GM12891 (cell line): ENCODE measurements at regions not wholly inside any gene's neighbourhood (a gene's known extent, or its start where the extent isn't known, plus 50 kb on each side); places are given as distances from the start of the nearest gene placed in this dataset.

Source experiments
- DNase-seq: peaks from one replicate; pipeline ENCODE4 v3.0.0; 2011; ENCODE audit warnings: low spot score; ENCODE audit not compliant: insufficient read length
- FAIRE-seq: peaks from 2 replicates; lab custom pipeline; 2011; peaks lifted over from hg19 to GRCh38; lab: Jason Lieb, UNC
- PAX5 ChIP-seq: IDR thresholded peaks from 2 replicates; pipeline ENCODE4 v1.6.1; 2011; ENCODE audit warnings: low read length, moderate library complexity, mild to moderate bottlenecking; ENCODE audit not compliant: insufficient read depth, severe bottlenecking
- POLR2A ChIP-seq: IDR thresholded peaks from 2 replicates; pipeline ENCODE4 v1.6.1; 2011; ENCODE audit warnings: low read depth, low read length, control low read depth
- POLR2AphosphoS5 ChIP-seq: IDR thresholded peaks from 2 replicates; pipeline ENCODE4 v1.6.1; 2011; ENCODE audit warnings: low read depth, low read length, control low read depth
- POU2F2 ChIP-seq: IDR thresholded peaks from 2 replicates; pipeline ENCODE4 v1.6.1; 2011; ENCODE audit warnings: low read depth, mild to moderate bottlenecking, control low read depth, low read length, moderate library complexity
- SPI1 ChIP-seq: IDR thresholded peaks from 2 replicates; pipeline ENCODE4 v1.6.1; 2011; ENCODE audit warnings: low read depth, low read length, control low read depth
- TAF1 ChIP-seq: IDR thresholded peaks from 2 replicates; pipeline ENCODE4 v1.6.1; 2011; ENCODE audit warnings: low read depth, low read length, control low read depth

DNA sequence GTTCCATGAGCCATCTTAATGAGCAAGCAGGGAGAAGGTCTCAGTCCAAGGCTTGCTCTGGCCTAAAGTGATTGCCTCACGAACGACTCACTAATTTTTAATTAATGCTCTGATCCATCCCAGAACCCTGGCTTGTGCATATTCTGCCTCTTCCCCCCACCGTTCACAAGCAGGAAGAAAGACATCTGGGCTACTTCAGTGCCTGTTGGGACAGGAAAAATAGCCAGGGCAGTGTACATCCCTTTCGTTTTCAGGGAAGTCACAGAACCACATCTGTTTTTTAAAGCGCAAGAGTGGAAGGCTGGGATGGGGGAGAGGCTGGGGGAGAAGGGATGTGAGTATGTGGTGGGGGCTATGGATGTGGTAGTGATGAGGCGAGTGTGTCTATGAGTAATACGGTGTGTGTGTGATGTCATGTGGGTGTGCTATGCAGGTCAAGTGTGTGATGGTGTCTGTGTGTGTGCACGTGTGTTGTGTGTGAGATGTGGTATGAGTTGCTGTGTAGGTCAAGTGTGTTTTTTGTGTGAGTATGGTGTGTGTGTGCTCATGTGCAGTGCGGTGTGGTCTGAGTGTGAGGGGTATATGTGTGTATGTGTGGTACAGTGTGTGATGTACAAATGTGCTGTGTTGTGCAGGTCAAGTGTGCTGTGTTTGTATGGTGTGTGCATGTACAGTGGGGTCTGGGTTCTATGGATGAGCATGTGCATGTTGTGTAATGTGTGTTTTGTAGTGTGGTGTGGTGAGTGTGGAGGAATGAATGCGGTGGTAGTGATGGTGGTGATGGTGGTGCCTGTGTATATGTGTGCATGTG lies 64.9 kb upstream of the SYT6 start:
- FAIRE-seq (no peak), DNase-seq (no peak)
- TF ChIP-seq POLR2AphosphoS5, result no peak
- no peak for TF ChIP-seq PAX5
- TF ChIP-seq POU2F2, result no peak
- no peak for TF ChIP-seq POLR2A
- TF ChIP-seq SPI1, result no peak
- TF ChIP-seq TAF1, result no peak

DNA sequence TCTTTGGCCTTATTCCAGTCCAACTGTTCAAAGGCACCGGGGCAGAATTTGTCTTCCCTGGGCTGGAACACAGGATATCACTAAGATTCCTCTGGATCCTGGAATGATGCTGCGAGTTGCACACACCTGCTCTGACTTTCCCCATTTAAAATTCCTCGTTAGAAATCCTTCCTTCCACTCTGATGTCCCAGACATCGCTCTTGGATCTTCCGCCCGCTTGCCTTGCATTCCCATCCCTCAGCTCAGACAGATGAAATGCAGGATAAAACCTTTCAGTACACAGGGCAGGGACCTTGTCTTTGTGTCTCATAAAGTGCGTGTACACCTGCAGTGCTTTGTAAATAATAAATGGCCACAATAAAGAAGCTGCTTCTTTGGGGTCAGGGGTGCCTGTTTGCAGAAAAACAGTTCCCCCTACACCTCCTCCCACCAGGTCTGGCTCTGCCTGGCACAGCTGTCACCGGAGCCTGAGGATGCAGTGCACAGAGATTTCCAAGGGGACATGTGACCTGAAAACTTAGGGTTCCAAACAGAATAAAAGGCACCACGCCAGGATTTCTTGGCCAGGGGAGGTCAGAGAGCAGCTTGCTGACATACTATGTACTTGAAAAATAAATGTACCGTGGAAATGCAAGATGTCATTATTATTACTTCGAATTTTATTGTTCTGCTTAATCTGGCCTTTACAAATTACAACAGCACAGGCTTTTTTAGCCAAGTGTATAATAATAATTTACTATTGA lies 62.9 kb upstream of the SYT6 start:
- TF ChIP-seq TAF1 (no peak), POU2F2 (no peak), PAX5 (no peak), SPI1 (no peak), POLR2AphosphoS5 (no peak), POLR2A (no peak)
- FAIRE-seq, result no peak
- DNase-seq, result no peak

DNA sequence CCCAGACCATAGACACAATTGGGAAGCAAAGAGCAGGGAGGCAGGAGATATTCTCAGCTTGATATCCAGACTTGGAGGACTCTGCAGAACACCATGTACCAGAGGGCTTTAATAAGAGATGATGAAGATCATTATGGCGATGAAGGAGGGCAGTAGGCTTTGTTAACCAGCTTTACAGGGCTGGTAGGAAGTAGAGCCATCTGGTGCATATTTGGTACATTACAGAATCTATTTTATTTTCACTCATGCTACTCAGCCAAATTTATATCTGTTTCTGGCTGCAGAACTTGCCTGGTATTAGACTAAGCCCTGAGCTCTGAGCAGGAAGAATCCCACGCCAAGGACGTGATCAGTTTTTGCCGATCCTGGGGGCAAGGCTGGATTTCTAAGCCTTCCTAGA lies 61.8 kb upstream of the SYT6 start:
- no peak for TF ChIP-seq TAF1
- no peak for TF ChIP-seq SPI1
- TF ChIP-seq POLR2AphosphoS5, result no peak
- TF ChIP-seq POLR2A, result no peak
- TF ChIP-seq POU2F2, result no peak
- TF ChIP-seq PAX5, result no peak
- no peak for FAIRE-seq
- DNase-seq, result no peak

DNA sequence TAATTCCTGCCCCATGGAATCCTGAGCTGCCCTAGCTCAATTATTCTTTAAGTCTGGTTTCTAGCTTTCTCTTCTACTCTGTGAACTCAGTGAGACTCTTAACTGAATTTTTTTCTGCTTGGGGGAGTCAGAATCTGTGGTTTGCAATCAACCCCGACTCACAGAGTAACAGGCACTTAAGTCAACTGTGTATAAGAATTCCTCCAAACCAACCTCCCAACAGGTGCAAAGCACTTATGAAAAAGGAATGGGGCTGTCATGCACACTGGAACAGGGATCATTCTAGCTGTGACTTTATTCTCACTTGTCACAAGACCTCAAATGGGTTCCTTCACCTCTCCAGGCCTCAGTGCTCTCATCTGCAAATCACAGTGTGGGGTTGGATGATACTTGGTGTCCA lies 60.3 kb upstream of the SYT6 start:
- DNase-seq (no peak), FAIRE-seq (no peak)
- no peak for TF ChIP-seq POU2F2

DNA sequence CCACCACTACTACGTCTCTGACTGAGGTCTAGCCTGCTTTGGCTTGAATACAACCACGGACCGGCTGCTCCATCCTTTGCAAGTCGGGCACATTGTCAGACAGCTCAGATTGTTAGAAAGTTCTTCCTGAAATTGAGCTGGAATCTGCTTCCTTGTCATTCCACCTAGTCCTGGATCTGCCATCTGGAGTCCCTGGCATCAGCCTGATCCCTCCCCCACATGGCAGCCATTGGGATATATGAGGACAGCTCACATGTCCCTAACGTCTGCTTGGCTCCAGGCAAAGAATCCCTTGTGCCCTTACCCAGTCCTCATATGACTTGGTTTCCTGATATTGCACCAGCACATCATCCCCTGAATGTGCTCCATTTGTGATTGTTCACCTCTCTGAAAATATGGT lies 56.3 kb upstream of the SYT6 start:
- no peak for DNase-seq
- no peak for FAIRE-seq
- TF ChIP-seq SPI1 (no peak), POU2F2 (no peak), TAF1 (no peak), POLR2AphosphoS5 (no peak), PAX5 (no peak), POLR2A (no peak)

DNA sequence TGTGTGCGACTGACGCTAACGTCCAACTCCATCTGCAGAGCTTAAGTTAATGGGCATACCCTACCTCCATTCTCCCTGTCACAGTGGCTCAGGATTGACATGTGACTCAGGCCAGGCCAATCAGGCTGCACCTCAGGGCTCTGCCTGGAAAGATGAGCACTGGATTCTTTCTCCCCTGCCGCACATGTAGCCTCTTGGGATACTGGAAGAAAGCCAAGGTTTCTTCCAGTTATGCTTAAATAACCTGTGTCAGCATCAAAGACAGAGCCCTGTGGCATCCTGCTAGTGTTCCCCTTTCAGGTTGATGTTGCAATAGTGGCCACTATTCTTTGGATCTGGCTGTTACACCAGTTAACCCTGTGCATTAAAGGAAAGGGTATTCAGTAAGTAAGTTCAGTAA lies 55.0 kb upstream of the SYT6 start:
- TF ChIP-seq TAF1, result no peak
- no peak for TF ChIP-seq PAX5
- no peak for TF ChIP-seq SPI1
- no peak for TF ChIP-seq POLR2AphosphoS5
- TF ChIP-seq POLR2A, result no peak
- no peak for TF ChIP-seq POU2F2
- FAIRE-seq (no peak), DNase-seq (no peak)

DNA sequence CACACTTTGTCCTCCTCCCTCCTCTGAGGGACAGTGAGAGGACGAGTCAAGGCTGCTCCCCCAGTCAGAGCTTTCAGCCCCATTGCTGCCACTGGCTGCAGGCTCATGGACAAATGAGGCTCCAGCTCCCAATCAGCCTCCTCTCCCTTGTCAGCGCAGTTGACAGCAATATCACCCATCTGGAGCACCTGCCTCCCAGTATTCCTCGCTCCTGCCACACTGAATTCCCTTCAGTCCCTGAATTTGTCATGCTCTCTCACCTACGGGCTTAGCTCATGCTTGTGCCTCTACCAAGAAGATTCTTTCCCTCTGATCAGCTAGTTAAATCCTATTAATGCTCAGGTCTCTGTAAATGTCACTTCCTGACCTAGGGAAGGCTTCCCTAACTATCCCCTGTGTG lies 54.4 kb upstream of the SYT6 start:
- DNase-seq (no peak), FAIRE-seq (no peak)
- TF ChIP-seq POLR2AphosphoS5 (no peak), POU2F2 (no peak), PAX5 (no peak), TAF1 (no peak), POLR2A (no peak), SPI1 (no peak)

DNA sequence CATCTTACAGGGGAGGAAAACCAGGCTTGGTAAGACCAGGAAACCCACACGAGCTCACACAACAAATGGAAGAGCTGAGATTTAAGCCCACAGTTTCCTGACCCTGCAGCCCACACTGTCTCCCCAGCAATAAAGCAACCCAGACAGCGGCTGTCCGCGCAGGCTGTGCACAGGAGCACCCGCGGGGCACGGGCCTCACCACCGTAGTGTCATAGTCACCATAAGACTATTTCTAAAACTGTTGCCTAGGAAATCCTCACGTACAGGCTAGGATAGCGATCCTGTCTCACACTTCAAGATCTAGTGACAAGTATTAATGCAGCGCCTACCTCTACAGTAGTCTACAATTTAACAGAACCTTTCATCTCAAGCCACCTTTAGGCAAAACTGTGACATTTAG lies 54.0 kb upstream of the SYT6 start:
- DNase-seq (no peak), FAIRE-seq (no peak)
- TF ChIP-seq POU2F2 (no peak), POLR2A (no peak), SPI1 (no peak), POLR2AphosphoS5 (no peak), PAX5 (no peak), TAF1 (no peak)

DNA sequence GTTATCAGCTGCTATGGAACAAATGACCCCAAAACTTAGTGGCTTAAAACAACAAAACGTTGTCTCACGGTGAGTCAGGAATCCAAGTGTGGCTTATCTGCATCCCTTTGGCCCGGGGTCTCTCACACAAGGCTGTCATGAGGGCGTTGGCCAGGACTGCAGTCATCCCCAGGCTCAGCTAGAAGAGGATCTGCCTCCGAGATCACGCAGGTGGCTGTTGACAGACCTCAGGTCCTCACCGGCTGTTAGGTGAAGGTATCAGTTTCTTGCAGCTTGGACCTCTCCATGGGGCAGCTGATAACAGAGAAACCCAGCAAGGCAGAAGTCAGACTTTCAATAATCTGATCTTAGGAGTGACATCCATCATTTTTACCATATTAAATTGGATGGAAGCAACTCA lies 52.7 kb upstream of the SYT6 start:
- no peak for DNase-seq
- TF ChIP-seq TAF1, result no peak
- TF ChIP-seq POLR2A, result no peak
- TF ChIP-seq POU2F2, result no peak
- no peak for TF ChIP-seq PAX5
- no peak for TF ChIP-seq POLR2AphosphoS5
- no peak for TF ChIP-seq SPI1
- no peak for FAIRE-seq

DNA sequence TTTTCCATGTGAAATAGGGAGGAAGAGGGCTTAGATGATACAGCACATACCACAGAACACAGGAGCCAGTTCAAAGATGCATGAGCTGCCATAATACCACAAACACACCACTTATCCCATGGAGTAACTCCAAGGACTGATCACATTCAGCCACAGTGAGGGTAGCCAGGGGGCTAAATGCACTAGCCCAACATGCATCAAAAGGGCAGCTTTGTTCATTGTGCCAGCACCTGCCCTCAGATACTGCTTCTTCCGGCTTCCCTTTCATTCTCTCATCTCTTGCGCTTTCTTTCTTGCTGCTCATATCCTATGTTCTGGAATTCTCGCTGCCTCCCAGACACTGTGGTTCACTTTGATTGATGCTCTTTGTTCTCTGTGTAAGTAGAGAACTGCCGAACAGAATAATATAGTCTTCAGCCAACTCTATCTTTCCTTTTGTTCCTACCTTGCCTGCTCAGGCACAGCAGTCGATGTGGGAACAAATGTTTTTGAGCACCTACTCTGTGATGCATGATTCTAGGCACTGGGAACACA lies 50.0 kb upstream of the SYT6 start:
- DNase-seq, result no peak

More for the DNA sequence above, 50.0 kb upstream of the SYT6 start:
- no peak for TF ChIP-seq TAF1
- no peak for TF ChIP-seq SPI1
- no peak for TF ChIP-seq POLR2AphosphoS5
- TF ChIP-seq PAX5, result no peak
- no peak for TF ChIP-seq POU2F2
- no peak for TF ChIP-seq POLR2A
- no peak for FAIRE-seq
